NT2/D1 (cell line): ENCODE measurements at regions not wholly inside any gene's neighbourhood (a gene's known extent, or its start where the extent isn't known, plus 50 kb on each side); places are given as distances from the start of the nearest gene placed in this dataset.

ENCODE experiments used
- SUZ12 ChIP-seq: IDR thresholded peaks from 2 replicates; pipeline ENCODE4 v1.6.1; 2011; ENCODE audit not compliant: insufficient read length, insufficient read depth; ENCODE audit errors: extremely low read depth
- YY1 ChIP-seq: IDR thresholded peaks from 2 replicates; pipeline ENCODE4 v1.6.1; 2011; ENCODE audit not compliant: insufficient read length, insufficient read depth
- ZNF274 ChIP-seq: IDR thresholded peaks from 2 replicates; pipeline ENCODE4 v1.6.1; 2011; ENCODE audit warnings: mild to moderate bottlenecking, low read depth, low read length

DNA sequence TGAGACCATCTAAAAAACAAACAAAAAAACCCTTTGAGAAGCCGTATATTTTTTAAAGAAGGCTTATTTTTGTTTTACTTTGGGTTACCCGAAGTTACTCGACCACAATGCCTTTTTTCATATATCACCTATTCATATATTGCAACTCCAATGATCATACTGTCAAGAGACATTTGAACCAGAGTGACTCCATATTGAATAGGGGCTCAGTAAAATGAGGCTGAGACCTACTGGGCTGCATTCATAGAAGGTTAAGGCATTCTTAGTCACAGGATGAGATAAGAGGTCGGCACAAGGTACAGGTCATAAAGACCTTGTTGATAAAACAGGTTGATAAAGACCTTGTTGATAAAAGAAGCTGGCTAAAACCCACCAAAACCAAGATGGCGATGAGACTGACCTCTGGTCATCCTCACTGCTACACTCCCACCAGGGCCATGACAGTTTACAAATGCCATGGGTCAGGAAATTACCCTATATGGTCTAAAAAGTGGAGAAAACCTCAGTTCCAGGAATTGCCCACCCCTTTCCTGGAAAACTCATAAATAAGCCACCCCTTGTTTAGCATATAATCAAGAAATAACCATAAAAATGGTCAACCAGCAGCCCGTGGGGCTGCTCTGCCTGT is 50.0 kb upstream of the PKP2 start:
- TF ChIP-seq YY1 (no peak), SUZ12 (no peak), ZNF274 (no peak)
